Ishikawa (cell line): ENCODE measurements at regions not wholly inside any gene's neighbourhood (a gene's known extent, or its start where the extent isn't known, plus 50 kb on each side); places are given as distances from the start of the nearest gene placed in this dataset.

Experiments
- CREB1 ChIP-seq: IDR thresholded peaks from 2 replicates; pipeline ENCODE4 v1.6.1; 2012; ENCODE audit warnings: low read depth
- EP300 ChIP-seq: IDR thresholded peaks from 2 replicates; pipeline ENCODE4 v1.6.1; 2012; ENCODE audit warnings: borderline replicate concordance
- RAD21 ChIP-seq: IDR thresholded peaks from 2 replicates; pipeline ENCODE4 v1.6.1; 2012; ENCODE audit warnings: low read depth
- TEAD4 ChIP-seq: IDR thresholded peaks from 2 replicates; pipeline ENCODE4 v1.6.1; 2012
- YY1 ChIP-seq: IDR thresholded peaks from 2 replicates; pipeline ENCODE4 v1.6.1; 2012; ENCODE audit warnings: low read depth

GRCh38 chr22:48441553-48441850, 1386.2 kb downstream of the BRD1 start:
- no peak for TF ChIP-seq CREB1
- no peak for TF ChIP-seq TEAD4
- no peak for TF ChIP-seq EP300
- TF ChIP-seq RAD21 = no peak
- TF ChIP-seq YY1 = no peak
